ENCODE measurements at regions not wholly inside any gene's neighbourhood (a gene's known extent, or its start where the extent isn't known, plus 50 kb on each side); places are given as distances from the start of the nearest gene placed in this dataset.

GRCh38 chr2:217494557-217494956 lies 508.2 kb downstream of the TNS1 start:
- Histone ChIP-seq H3K4me3 (ENCODE audit: low read length) (no peak overlapping the region), H3K9me3 (ENCODE audit: control insufficient read depth, low read length) (no peaks in the 10 kb centered on the region)
- DNase-seq (ENCODE audit: low read depth): no peak

GRCh38 chr2:217491271-217491670 lies 511.5 kb downstream of the TNS1 start:
- no peak for DNase-seq (ENCODE audit: low read depth)
- H3K9me3 ChIP-seq (ENCODE audit: control insufficient read depth, low read length): no peaks in the 10 kb centered on the region
- no peak overlapping the region for H3K4me3 ChIP-seq (ENCODE audit: low read length)
- no peaks in the 10 kb centered on the region for H3K36me3 ChIP-seq (ENCODE audit: control insufficient read depth, insufficient read depth, low read length, severe bottlenecking)
- no peaks in the 10 kb centered on the region for H3K4me1 ChIP-seq (ENCODE audit: control insufficient read depth, insufficient read depth, low read length)
- no peak overlapping the region for H3K9ac ChIP-seq (ENCODE audit: low read length)
- H3K27me3 ChIP-seq (replicated peaks; ENCODE audit: control insufficient read depth, insufficient read depth, low read length): no peaks in the 10 kb centered on the region

More at GRCh38 chr2:217494557-217494956, 508.2 kb downstream of the TNS1 start:
- Histone ChIP-seq H3K36me3 (ENCODE audit: control insufficient read depth, insufficient read depth, low read length, severe bottlenecking) (no peaks in the 10 kb centered on the region), H3K27me3 (replicated peaks; ENCODE audit: control insufficient read depth, insufficient read depth, low read length) (no peaks in the 10 kb centered on the region), H3K9ac (ENCODE audit: low read length) (no peak overlapping the region), H3K4me1 (ENCODE audit: control insufficient read depth, insufficient read depth, low read length) (no peaks in the 10 kb centered on the region)

GRCh38 chr2:217489145-217489960 lies 513.4 kb downstream of the TNS1 start:
- no peaks in the 10 kb centered on the region for H3K4me1 ChIP-seq (ENCODE audit: control insufficient read depth, insufficient read depth, low read length)
- no peaks in the 10 kb centered on the region for H3K27me3 ChIP-seq (replicated peaks; ENCODE audit: control insufficient read depth, insufficient read depth, low read length)
- H3K36me3 ChIP-seq (ENCODE audit: control insufficient read depth, insufficient read depth, low read length, severe bottlenecking): no peaks in the 10 kb centered on the region
- H3K9me3 ChIP-seq (ENCODE audit: control insufficient read depth, low read length): no peaks in the 10 kb centered on the region
- DNase-seq (ENCODE audit: low read depth): peak; percentile 40
- H3K9ac ChIP-seq (ENCODE audit: low read length): no peak overlapping the region
- H3K4me3 ChIP-seq (ENCODE audit: low read length): no peak overlapping the region

- DNase-seq (ENCODE audit: low read depth): no peak
- Histone ChIP-seq H3K9me3 (ENCODE audit: control insufficient read depth, low read length) (no peaks in the 10 kb centered on the region), H3K4me1 (ENCODE audit: control insufficient read depth, insufficient read depth, low read length) (peaks cover 18% of the 10 kb centered on the region), H3K9ac (ENCODE audit: low read length) (no peak overlapping the region), H3K36me3 (ENCODE audit: control insufficient read depth, insufficient read depth, low read length, severe bottlenecking) (no peaks in the 10 kb centered on the region), H3K4me3 (ENCODE audit: low read length) (no peak overlapping the region), H3K27me3 (replicated peaks; ENCODE audit: control insufficient read depth, insufficient read depth, low read length) (no peaks in the 10 kb centered on the region)
Observed at GRCh38 chr2:217484046-217484445, 518.7 kb downstream of the TNS1 start.

- peak; percentile 81 for DNase-seq (ENCODE audit: low read depth)
- H3K36me3 ChIP-seq (ENCODE audit: control insufficient read depth, insufficient read depth, low read length, severe bottlenecking): no peaks in the 10 kb centered on the region
- H3K9ac ChIP-seq (ENCODE audit: low read length): no peak overlapping the region
- no peak overlapping the region for H3K4me3 ChIP-seq (ENCODE audit: low read length)
- H3K9me3 ChIP-seq (ENCODE audit: control insufficient read depth, low read length): no peaks in the 10 kb centered on the region
- H3K4me1 ChIP-seq (ENCODE audit: control insufficient read depth, insufficient read depth, low read length): peaks cover 18% of the 10 kb centered on the region
- no peaks in the 10 kb centered on the region for H3K27me3 ChIP-seq (replicated peaks; ENCODE audit: control insufficient read depth, insufficient read depth, low read length)
Observed at GRCh38 chr2:217482056-217482710, 520.6 kb downstream of the TNS1 start.

GRCh38 chr2:217481577-217481976 lies 521.2 kb downstream of the TNS1 start:
- Histone ChIP-seq H3K36me3 (ENCODE audit: control insufficient read depth, insufficient read depth, low read length, severe bottlenecking) (no peaks in the 10 kb centered on the region), H3K27me3 (replicated peaks; ENCODE audit: control insufficient read depth, insufficient read depth, low read length) (no peaks in the 10 kb centered on the region), H3K9me3 (ENCODE audit: control insufficient read depth, low read length) (no peaks in the 10 kb centered on the region), H3K4me1 (ENCODE audit: control insufficient read depth, insufficient read depth, low read length) (peaks cover 18% of the 10 kb centered on the region), H3K9ac (ENCODE audit: low read length) (no peak overlapping the region), H3K4me3 (ENCODE audit: low read length) (no peak overlapping the region)
- peak; percentile 37 for DNase-seq (ENCODE audit: low read depth)

GRCh38 chr2:217479566-217479965 lies 523.2 kb downstream of the TNS1 start:
- Histone ChIP-seq H3K27me3 (replicated peaks; ENCODE audit: control insufficient read depth, insufficient read depth, low read length) (no peaks in the 10 kb centered on the region), H3K4me3 (ENCODE audit: low read length) (no peak overlapping the region), H3K9me3 (ENCODE audit: control insufficient read depth, low read length) (no peaks in the 10 kb centered on the region), H3K9ac (ENCODE audit: low read length) (no peak overlapping the region), H3K4me1 (ENCODE audit: control insufficient read depth, insufficient read depth, low read length) (peaks cover 21% of the 10 kb centered on the region), H3K36me3 (ENCODE audit: control insufficient read depth, insufficient read depth, low read length, severe bottlenecking) (no peaks in the 10 kb centered on the region)
- DNase-seq (ENCODE audit: low read depth): no peak

- Histone ChIP-seq H3K36me3 (ENCODE audit: control insufficient read depth, insufficient read depth, low read length, severe bottlenecking) (no peaks in the 10 kb centered on the region), H3K4me1 (ENCODE audit: control insufficient read depth, insufficient read depth, low read length) (peaks cover 21% of the 10 kb centered on the region), H3K9me3 (ENCODE audit: control insufficient read depth, low read length) (no peaks in the 10 kb centered on the region), H3K27me3 (replicated peaks; ENCODE audit: control insufficient read depth, insufficient read depth, low read length) (no peaks in the 10 kb centered on the region), H3K9ac (ENCODE audit: low read length) (no peak overlapping the region), H3K4me3 (ENCODE audit: low read length) (no peak overlapping the region)
- no peak for DNase-seq (ENCODE audit: low read depth)
Observed at GRCh38 chr2:217478831-217479455, 523.9 kb downstream of the TNS1 start.

GRCh38 chr2:217477583-217477982 lies 525.2 kb downstream of the TNS1 start:
- Histone ChIP-seq H3K4me1 (ENCODE audit: control insufficient read depth, insufficient read depth, low read length) (peaks cover 16% of the 10 kb centered on the region), H3K4me3 (ENCODE audit: low read length) (no peak overlapping the region), H3K9me3 (ENCODE audit: control insufficient read depth, low read length) (no peaks in the 10 kb centered on the region), H3K36me3 (ENCODE audit: control insufficient read depth, insufficient read depth, low read length, severe bottlenecking) (no peaks in the 10 kb centered on the region), H3K9ac (ENCODE audit: low read length) (no peak overlapping the region), H3K27me3 (replicated peaks; ENCODE audit: control insufficient read depth, insufficient read depth, low read length) (no peaks in the 10 kb centered on the region)
- DNase-seq (ENCODE audit: low read depth): no peak

- no peak overlapping the region for H3K4me3 ChIP-seq (ENCODE audit: low read length)
- H3K9ac ChIP-seq (ENCODE audit: low read length): no peak overlapping the region
- no peaks in the 10 kb centered on the region for H3K36me3 ChIP-seq (ENCODE audit: control insufficient read depth, insufficient read depth, low read length, severe bottlenecking)
- no peaks in the 10 kb centered on the region for H3K27me3 ChIP-seq (replicated peaks; ENCODE audit: control insufficient read depth, insufficient read depth, low read length)
- H3K9me3 ChIP-seq (ENCODE audit: control insufficient read depth, low read length): no peaks in the 10 kb centered on the region
- H3K4me1 ChIP-seq (ENCODE audit: control insufficient read depth, insufficient read depth, low read length): peaks cover 8% of the 10 kb centered on the region
- DNase-seq (ENCODE audit: low read depth): no peak
Observed at GRCh38 chr2:217475791-217476190, 527.0 kb downstream of the TNS1 start.

- peaks cover 8% of the 10 kb centered on the region for H3K4me1 ChIP-seq (ENCODE audit: control insufficient read depth, insufficient read depth, low read length)
- no peak overlapping the region for H3K9ac ChIP-seq (ENCODE audit: low read length)
- no peak overlapping the region for H3K4me3 ChIP-seq (ENCODE audit: low read length)
- H3K27me3 ChIP-seq (replicated peaks; ENCODE audit: control insufficient read depth, insufficient read depth, low read length): no peaks in the 10 kb centered on the region
- no peaks in the 10 kb centered on the region for H3K9me3 ChIP-seq (ENCODE audit: control insufficient read depth, low read length)
- no peaks in the 10 kb centered on the region for H3K36me3 ChIP-seq (ENCODE audit: control insufficient read depth, insufficient read depth, low read length, severe bottlenecking)
- DNase-seq (ENCODE audit: low read depth): no peak
Observed at GRCh38 chr2:217475101-217475500, 527.7 kb downstream of the TNS1 start.

Data from adipocyte (in vitro differentiated cells).